SH-SY5Y (cell line): ENCODE measurements at regions not wholly inside any gene's neighbourhood (a gene's known extent, or its start where the extent isn't known, plus 50 kb on each side); places are given as distances from the start of the nearest gene placed in this dataset.

Experiments
- GATA2 ChIP-seq: IDR thresholded peaks from 2 replicates; pipeline ENCODE4 v1.6.1; 2011; ENCODE audit warnings: mild to moderate bottlenecking, low read depth, low read length
- GATA3 ChIP-seq: IDR thresholded peaks from 2 replicates; pipeline ENCODE4 v1.6.1; 2011; ENCODE audit warnings: low read depth, mild to moderate bottlenecking, low read length, moderate library complexity

- no peak for TF ChIP-seq GATA2
- TF ChIP-seq GATA3: no peak
These were observed 565.3 kb upstream of the SALL3 start for GRCh38 chr18:78414302-78414701.
